ENCODE measurements at regions not wholly inside any gene's neighbourhood (a gene's known extent, or its start where the extent isn't known, plus 50 kb on each side); places are given as distances from the start of the nearest gene placed in this dataset.

DNA sequence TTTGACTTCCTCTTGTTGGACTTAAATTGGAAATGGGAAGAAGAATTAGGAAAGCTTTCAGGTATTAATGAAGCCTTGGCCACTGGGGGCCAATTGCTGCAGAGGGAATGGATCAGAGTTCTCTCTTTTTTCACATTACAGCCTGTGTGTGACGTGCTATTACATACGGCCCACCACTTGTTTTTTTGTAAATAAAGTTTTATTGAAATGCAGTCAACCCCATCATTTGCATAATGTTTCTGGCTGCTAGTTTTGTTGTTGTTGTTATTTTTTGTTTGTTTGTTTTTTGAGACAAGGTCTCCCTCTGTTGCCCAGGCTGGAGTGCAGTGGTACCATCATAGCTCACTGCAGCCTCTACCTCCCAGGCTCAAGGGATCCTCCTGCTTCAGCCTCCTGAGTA, 98.4 kb downstream of the ASMT start:
- Histone ChIP-seq H3K4me3 (no peak overlapping the region), H3K36me3 (ENCODE audit: control insufficient read depth in 2 of 2, insufficient read depth in 2 of 2, low read length in 1 of 2) (no peaks in the 10 kb centered on the region), H3K4me2 (ENCODE audit: control insufficient read depth, insufficient read depth) (no peak overlapping the region), H4K20me1 (ENCODE audit: control insufficient read depth, insufficient read depth) (no peaks in the 10 kb centered on the region), H3K4me1 (ENCODE audit: control insufficient read depth, insufficient read depth, low read length) (no peaks in the 10 kb centered on the region), H3K27ac (ENCODE audit: control insufficient read depth, insufficient read depth) (no peak overlapping the region), H3K79me2 (ENCODE audit: control insufficient read depth, insufficient read depth, low read length) (no peaks in the 10 kb centered on the region), H2AFZ (ENCODE audit: control insufficient read depth, low read depth, low read length) (no peak overlapping the region), H3K9me3 (replicated peaks; ENCODE audit: control insufficient read depth, insufficient read depth, low read length) (no peaks in the 10 kb centered on the region), H3K9ac (ENCODE audit: control insufficient read depth, insufficient read depth, low read length) (no peak overlapping the region), H3K27me3 (replicated peaks in 1 of 2; ENCODE audit: control insufficient read depth in 2 of 2, insufficient read depth in 2 of 2, low read length in 1 of 2) (no peaks in the 10 kb centered on the region)
- intact Hi-C loops (cut with micrococcal nuclease; ENCODE audit: unreplicated experiment) (no loop called here), in situ Hi-C loops (cut with MboI) (no loop called here)
- TF ChIP-seq, protein P1, sequence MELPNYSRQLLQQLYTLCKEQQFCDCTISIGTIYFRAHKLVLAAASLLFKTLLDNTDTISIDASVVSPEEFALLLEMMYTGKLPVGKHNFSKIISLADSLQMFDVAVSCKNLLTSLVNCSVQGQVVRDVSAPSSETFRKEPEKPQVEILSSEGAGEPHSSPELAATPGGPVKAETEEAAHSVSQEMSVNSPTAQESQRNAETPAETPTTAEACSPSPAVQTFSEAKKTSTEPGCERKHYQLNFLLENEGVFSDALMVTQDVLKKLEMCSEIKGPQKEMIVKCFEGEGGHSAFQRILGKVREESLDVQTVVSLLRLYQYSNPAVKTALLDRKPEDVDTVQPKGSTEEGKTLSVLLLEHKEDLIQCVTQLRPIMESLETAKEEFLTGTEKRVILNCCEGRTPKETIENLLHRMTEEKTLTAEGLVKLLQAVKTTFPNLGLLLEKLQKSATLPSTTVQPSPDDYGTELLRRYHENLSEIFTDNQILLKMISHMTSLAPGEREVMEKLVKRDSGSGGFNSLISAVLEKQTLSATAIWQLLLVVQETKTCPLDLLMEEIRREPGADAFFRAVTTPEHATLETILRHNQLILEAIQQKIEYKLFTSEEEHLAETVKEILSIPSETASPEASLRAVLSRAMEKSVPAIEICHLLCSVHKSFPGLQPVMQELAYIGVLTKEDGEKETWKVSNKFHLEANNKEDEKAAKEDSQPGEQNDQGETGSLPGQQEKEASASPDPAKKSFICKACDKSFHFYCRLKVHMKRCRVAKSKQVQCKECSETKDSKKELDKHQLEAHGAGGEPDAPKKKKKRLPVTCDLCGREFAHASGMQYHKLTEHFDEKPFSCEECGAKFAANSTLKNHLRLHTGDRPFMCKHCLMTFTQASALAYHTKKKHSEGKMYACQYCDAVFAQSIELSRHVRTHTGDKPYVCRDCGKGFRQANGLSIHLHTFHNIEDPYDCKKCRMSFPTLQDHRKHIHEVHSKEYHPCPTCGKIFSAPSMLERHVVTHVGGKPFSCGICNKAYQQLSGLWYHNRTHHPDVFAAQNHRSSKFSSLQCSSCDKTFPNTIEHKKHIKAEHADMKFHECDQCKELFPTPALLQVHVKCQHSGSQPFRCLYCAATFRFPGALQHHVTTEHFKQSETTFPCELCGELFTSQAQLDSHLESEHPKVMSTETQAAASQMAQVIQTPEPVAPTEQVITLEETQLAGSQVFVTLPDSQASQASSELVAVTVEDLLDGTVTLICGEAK (IDR thresholded peaks at IDR 0.05; ENCODE audit: borderline replicate concordance) = peak; percentile 60; the same call in 1 of the 2 replicates
- TF ChIP-seq RELA (IDR thresholded peaks at IDR 0.05; ENCODE audit: borderline replicate concordance, partially characterized antibody) = no peak
- RAD21 ChIA-PET (ENCODE audit: unreplicated experiment) = no interaction called here
- POLR2A ChIA-PET = no interaction called here
- SMC1A ChIA-PET (ENCODE audit: uncharacterized antibody, unreplicated experiment) = no interaction called here
- no peak for DNase-seq (ENCODE audit: low read depth, low spot score)
- 64% methylated on average over 2 of the region's 2 CpGs for WGBS (ENCODE audit: insufficient coverage, insufficient replicate concordance, low lambda C conversion rate, missing lambda C conversion rate)
- no peak for ATAC-seq
- FAIRE-seq = no peak
- CTCF ChIA-PET = no interaction called here
- BruUV-seq (replicated peaks) = no TSS peak

DNA sequence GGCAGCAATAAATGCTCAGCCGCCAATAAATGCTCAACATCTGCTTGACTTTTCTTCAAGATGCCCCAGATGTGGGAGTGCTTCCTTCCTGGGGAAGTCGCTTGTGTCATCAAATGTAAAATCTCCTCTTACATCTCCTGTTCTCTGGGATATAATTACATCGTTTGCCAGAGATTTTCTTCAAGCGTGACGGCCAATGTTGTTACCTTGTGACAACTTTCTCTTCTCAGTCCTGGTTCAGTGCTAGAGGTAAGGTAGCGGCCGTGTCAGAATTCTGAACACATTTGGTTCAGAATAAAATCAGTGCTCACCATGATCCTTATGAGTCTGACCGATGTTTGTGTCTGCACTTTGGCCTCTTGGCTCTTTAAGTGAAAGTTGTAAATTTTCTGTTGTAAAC, 102.5 kb downstream of the ASMT start:
- H2AFZ ChIP-seq (ENCODE audit: control insufficient read depth, low read depth, low read length) = no peak overlapping the region
- H3K36me3 ChIP-seq (ENCODE audit: control insufficient read depth in 2 of 2, insufficient read depth in 2 of 2, low read length in 1 of 2) = no peaks in the 10 kb centered on the region
- no peaks in the 10 kb centered on the region for H3K9me3 ChIP-seq (replicated peaks; ENCODE audit: control insufficient read depth, insufficient read depth, low read length)
- no peaks in the 10 kb centered on the region for H3K4me1 ChIP-seq (ENCODE audit: control insufficient read depth, insufficient read depth, low read length)
- ATAC-seq = no peak
- H3K79me2 ChIP-seq (ENCODE audit: control insufficient read depth, insufficient read depth, low read length) = no peaks in the 10 kb centered on the region
- H3K27ac ChIP-seq (ENCODE audit: control insufficient read depth, insufficient read depth) = no peak overlapping the region
- ChIA-PET SMC1A (ENCODE audit: uncharacterized antibody, unreplicated experiment) (no interaction called here), CTCF (no interaction called here), POLR2A (no interaction called here), RAD21 (ENCODE audit: unreplicated experiment) (no interaction called here)
- WGBS (ENCODE audit: insufficient coverage, insufficient replicate concordance, low lambda C conversion rate, missing lambda C conversion rate) = 83% methylated on average over 8 of the region's 8 CpGs
- no peak for DNase-seq (ENCODE audit: low read depth, low spot score)
- intact Hi-C loops (cut with micrococcal nuclease; ENCODE audit: unreplicated experiment) (no loop called here), in situ Hi-C loops (cut with MboI) (no loop called here)
- TF ChIP-seq, protein P2, sequence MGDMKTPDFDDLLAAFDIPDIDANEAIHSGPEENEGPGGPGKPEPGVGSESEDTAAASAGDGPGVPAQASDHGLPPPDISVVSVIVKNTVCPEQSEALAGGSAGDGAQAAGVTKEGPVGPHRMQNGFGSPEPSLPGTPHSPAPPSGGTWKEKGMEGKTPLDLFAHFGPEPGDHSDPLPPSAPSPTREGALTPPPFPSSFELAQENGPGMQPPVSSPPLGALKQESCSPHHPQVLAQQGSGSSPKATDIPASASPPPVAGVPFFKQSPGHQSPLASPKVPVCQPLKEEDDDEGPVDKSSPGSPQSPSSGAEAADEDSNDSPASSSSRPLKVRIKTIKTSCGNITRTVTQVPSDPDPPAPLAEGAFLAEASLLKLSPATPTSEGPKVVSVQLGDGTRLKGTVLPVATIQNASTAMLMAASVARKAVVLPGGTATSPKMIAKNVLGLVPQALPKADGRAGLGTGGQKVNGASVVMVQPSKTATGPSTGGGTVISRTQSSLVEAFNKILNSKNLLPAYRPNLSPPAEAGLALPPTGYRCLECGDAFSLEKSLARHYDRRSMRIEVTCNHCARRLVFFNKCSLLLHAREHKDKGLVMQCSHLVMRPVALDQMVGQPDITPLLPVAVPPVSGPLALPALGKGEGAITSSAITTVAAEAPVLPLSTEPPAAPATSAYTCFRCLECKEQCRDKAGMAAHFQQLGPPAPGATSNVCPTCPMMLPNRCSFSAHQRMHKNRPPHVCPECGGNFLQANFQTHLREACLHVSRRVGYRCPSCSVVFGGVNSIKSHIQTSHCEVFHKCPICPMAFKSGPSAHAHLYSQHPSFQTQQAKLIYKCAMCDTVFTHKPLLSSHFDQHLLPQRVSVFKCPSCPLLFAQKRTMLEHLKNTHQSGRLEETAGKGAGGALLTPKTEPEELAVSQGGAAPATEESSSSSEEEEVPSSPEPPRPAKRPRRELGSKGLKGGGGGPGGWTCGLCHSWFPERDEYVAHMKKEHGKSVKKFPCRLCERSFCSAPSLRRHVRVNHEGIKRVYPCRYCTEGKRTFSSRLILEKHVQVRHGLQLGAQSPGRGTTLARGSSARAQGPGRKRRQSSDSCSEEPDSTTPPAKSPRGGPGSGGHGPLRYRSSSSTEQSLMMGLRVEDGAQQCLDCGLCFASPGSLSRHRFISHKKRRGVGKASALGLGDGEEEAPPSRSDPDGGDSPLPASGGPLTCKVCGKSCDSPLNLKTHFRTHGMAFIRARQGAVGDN (IDR thresholded peaks at IDR 0.05) = no peak
- TF ChIP-seq RUNX3 (IDR thresholded peaks at IDR 0.05; ENCODE audit: low read length) (no peak), NR2C2 (IDR thresholded peaks at IDR 0.05; ENCODE audit: borderline replicate concordance, control insufficient read depth, insufficient read length, low read depth) (no peak)
- H3K4me2 ChIP-seq (ENCODE audit: control insufficient read depth, insufficient read depth) = no peak overlapping the region
- no peak overlapping the region for H3K9ac ChIP-seq (ENCODE audit: control insufficient read depth, insufficient read depth, low read length)
- no peaks in the 10 kb centered on the region for H3K27me3 ChIP-seq (replicated peaks in 1 of 2; ENCODE audit: control insufficient read depth in 2 of 2, insufficient read depth in 2 of 2, low read length in 1 of 2)
- no TSS peak for BruUV-seq (replicated peaks)
- no peaks in the 10 kb centered on the region for H4K20me1 ChIP-seq (ENCODE audit: control insufficient read depth, insufficient read depth)
- no peak overlapping the region for H3K4me3 ChIP-seq
- FAIRE-seq = no peak
